CD4-positive, alpha-beta memory T cell (primary cell): ENCODE measurements at regions not wholly inside any gene's neighbourhood (a gene's known extent, or its start where the extent isn't known, plus 50 kb on each side); places are given as distances from the start of the nearest gene placed in this dataset.
"Not testable (repeated sequence)": the region's sequence is repeated elsewhere in the genome, so short reads cannot be mapped to it uniquely, and the experiment has no call there.

Experiments
- CTCF ChIA-PET: fragments of 350-600 bp; sonication (Branson Sonifier 250); formaldehyde crosslinking; loops from one replicate; lab custom pipeline; 2021; ENCODE audit warnings: inconsistent platforms; ENCODE audit not compliant: partially characterized antibody; lab: Charles Lee
- POLR2A ChIA-PET: fragments of 350-600 bp; sonication (Branson Sonifier 250); formaldehyde crosslinking; loops from one replicate; lab custom pipeline; 2021; ENCODE audit not compliant: partially characterized antibody; lab: Charles Lee
- DNase-seq, 5 donors: peaks; one replicate each; pipeline versions ENCODE4 v3.0.0 to v3.0.0-alpha.2; 2020 to 2022; ENCODE audit warnings: mixed read lengths in 1 of 5
- H3K27ac ChIP-seq: one replicate; pipeline ENCODE4 v1.7.0; 2013; ENCODE audit warnings: low read depth, low read length
- H3K27me3 ChIP-seq: 2 replicates; pipeline ENCODE4 v1.7.0; 2013; ENCODE audit warnings: mild to moderate bottlenecking, low read length, moderate library complexity; ENCODE audit not compliant: insufficient read depth
- H3K36me3 ChIP-seq: 2 replicates; pipeline ENCODE4 v1.7.0; 2013; ENCODE audit warnings: mild to moderate bottlenecking, low read length, moderate library complexity; ENCODE audit not compliant: insufficient read depth
- H3K4me1 ChIP-seq: 2 replicates; pipeline ENCODE4 v1.7.0; 2013; ENCODE audit warnings: mild to moderate bottlenecking, low read length, moderate library complexity; ENCODE audit not compliant: insufficient read depth
- H3K4me3 ChIP-seq, 2 donors: one replicate each; pipeline ENCODE4 v1.7.0; 2013; ENCODE audit warnings: low read length in 2 of 2, mild to moderate bottlenecking in 1 of 2
- H3K9me3 ChIP-seq, 2 donors: one replicate each; pipeline ENCODE4 v1.7.0; 2013; ENCODE audit warnings: low read length in 2 of 2, control low read depth in 1 of 2; ENCODE audit not compliant: control insufficient read depth in 1 of 2
- H3K27ac Mint-ChIP-seq, 7 donors: one replicate each; pipeline ENCODE4 v1.8.0; 2020 to 2021; ENCODE audit warnings: mixed read lengths in 7 of 7, mild to moderate bottlenecking in 6 of 7, inconsistent platforms in 3 of 7, moderate library complexity in 3 of 7
- H3K27me3 Mint-ChIP-seq, 2 donors: one replicate each; pipeline ENCODE4 v1.8.0; 2020 to 2021; ENCODE audit warnings: mixed read lengths in 2 of 2
- H3K36me3 Mint-ChIP-seq, 2 donors: one replicate each; pipeline ENCODE4 v1.8.0; 2020 to 2021; ENCODE audit warnings: mixed read lengths in 2 of 2, inconsistent platforms in 1 of 2, mild to moderate bottlenecking in 1 of 2
- H3K4me1 Mint-ChIP-seq, 4 donors: one replicate each; pipeline ENCODE4 v1.8.0; 2020 to 2021; ENCODE audit warnings: mixed read lengths in 4 of 4, mild to moderate bottlenecking in 1 of 4
- H3K4me3 Mint-ChIP-seq, 8 donors: one replicate each; pipeline ENCODE4 v1.8.0; 2020 to 2021; ENCODE audit warnings: mixed read lengths in 8 of 8, mild to moderate bottlenecking in 7 of 8, moderate library complexity in 6 of 8, inconsistent platforms in 3 of 8
- H3K9me3 Mint-ChIP-seq, 8 donors: one replicate each; pipeline ENCODE4 v1.8.0; 2020 to 2021; ENCODE audit warnings: mixed read lengths in 8 of 8, mild to moderate bottlenecking in 5 of 8, inconsistent platforms in 3 of 8, moderate library complexity in 1 of 8
- intact Hi-C: fragments of 100-400 bp; cut with micrococcal nuclease; formaldehyde crosslinking; loops from one replicate; pipeline ENCODE4 v1.15.1; 2023

- Mint-ChIP-seq H3K9me3 (peaks cover 0 to 5% (median 0%) of the 10 kb centered on the region in 8 donors), H3K27ac (no peak overlapping the region), H3K36me3 (no peaks in the 10 kb centered on the region), H3K4me1 (no peaks in the 10 kb centered on the region), H3K4me3 (no peak overlapping the region), H3K27me3 (peaks cover 6 to 14% of the 10 kb centered on the region in 2 donors)
- Histone ChIP-seq H3K9me3 (no peaks in the 10 kb centered on the region), H3K27me3 (no peaks in the 10 kb centered on the region), H3K36me3 (no peaks in the 10 kb centered on the region), H3K4me3 (no peak overlapping the region), H3K27ac (no peak overlapping the region), H3K4me1 (no peaks in the 10 kb centered on the region)
- POLR2A ChIA-PET: no interaction called here
- CTCF ChIA-PET: interaction anchor here (0.6 kb wide), 1 partner anchor 303 kb away, joined by 3 read pairs; no protein-coding TSS in a partner anchor
- DNase-seq: no peak
- intact Hi-C loops: no loop called here
Measured at GRCh38 chr17:14732211-14732610, 431.3 kb downstream of the HS3ST3B1 start.

DNA sequence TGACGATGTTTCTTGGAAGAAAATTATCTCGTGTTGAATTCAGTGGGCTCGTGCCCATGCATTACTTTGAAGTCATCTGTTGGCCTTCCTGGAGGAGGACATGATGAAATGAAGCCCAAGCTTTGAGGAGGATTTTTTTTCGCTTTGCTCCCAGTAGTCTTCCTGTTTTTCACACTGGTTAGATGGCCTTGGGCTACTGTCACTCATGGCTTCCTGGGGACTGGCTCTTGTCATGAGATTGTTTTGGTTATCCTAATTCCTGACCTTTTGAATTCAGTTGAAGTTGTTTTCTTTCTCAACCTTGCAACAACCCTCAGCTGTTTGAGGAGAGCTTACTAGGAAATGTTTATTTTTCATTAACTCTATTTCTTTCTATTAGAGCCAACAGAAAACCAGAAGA is 430.7 kb downstream of the HS3ST3B1 start:
- H3K27me3 Mint-ChIP-seq: peaks cover 6 to 11% of the 10 kb centered on the region in 2 donors
- H3K9me3 Mint-ChIP-seq: peaks cover 0 to 5% (median 0%) of the 10 kb centered on the region in 8 donors
- H3K36me3 ChIP-seq: no peaks in the 10 kb centered on the region
- ChIA-PET POLR2A (no interaction called here), CTCF (no interaction called here)
- no peak overlapping the region for H3K27ac ChIP-seq
- no peak overlapping the region for H3K27ac Mint-ChIP-seq
- H3K4me1 ChIP-seq: no peaks in the 10 kb centered on the region
- no peak overlapping the region for H3K4me3 ChIP-seq
- H3K9me3 ChIP-seq: no peaks in the 10 kb centered on the region
- H3K27me3 ChIP-seq: no peaks in the 10 kb centered on the region
- DNase-seq: no peak
- intact Hi-C loops: no loop called here
- no peaks in the 10 kb centered on the region for H3K4me1 Mint-ChIP-seq
- no peak overlapping the region for H3K4me3 Mint-ChIP-seq
- no peaks in the 10 kb centered on the region for H3K36me3 Mint-ChIP-seq

DNA sequence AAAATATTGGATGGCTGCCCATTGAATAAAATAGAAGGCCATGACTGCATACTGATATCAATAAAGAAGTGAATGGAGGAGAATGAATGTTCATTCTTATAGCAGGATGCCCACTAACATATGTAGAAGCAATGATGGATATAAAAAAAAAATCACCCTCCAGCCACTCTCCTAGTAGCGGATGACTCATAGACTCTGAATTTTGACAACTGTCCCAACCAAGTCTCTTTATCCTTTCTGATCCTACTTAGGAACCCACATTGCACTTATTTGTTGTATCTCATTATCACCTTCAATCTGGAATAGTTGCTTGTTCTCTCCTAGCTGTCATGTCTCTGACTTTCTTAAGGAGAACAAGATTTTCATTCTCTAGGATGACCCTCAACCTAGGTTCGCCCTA is 429.9 kb downstream of the HS3ST3B1 start:
- DNase-seq: no peak
- Mint-ChIP-seq H3K36me3 (no peaks in the 10 kb centered on the region), H3K27me3 (peaks cover 6 to 9% of the 10 kb centered on the region in 2 donors), H3K9me3 (peaks cover 0 to 5% (median 0%) of the 10 kb centered on the region in 8 donors), H3K4me3 (no peak overlapping the region), H3K4me1 (no peaks in the 10 kb centered on the region), H3K27ac (no peak overlapping the region)
- H3K4me3 ChIP-seq: no peak overlapping the region
- H3K36me3 ChIP-seq: no peaks in the 10 kb centered on the region
- no peak overlapping the region for H3K27ac ChIP-seq
- no peaks in the 10 kb centered on the region for H3K27me3 ChIP-seq
- ChIA-PET POLR2A (no interaction called here), CTCF (no interaction called here)
- H3K9me3 ChIP-seq: no peaks in the 10 kb centered on the region
- intact Hi-C loops: no loop called here
- no peaks in the 10 kb centered on the region for H3K4me1 ChIP-seq

GRCh38 chr17:14725729-14726128 is 424.8 kb downstream of the HS3ST3B1 start:
- intact Hi-C loops: no loop called here
- POLR2A ChIA-PET: no interaction called here
- H3K27me3 Mint-ChIP-seq: peaks cover 0 to 3% of the 10 kb centered on the region in 2 donors

GRCh38 chr17:14724770-14725169 is 423.9 kb downstream of the HS3ST3B1 start:
- peaks cover 0 to 2% of the 10 kb centered on the region in 2 donors for H3K27me3 Mint-ChIP-seq
- CTCF ChIA-PET: no interaction called here

More at GRCh38 chr17:14725729-14726128, 424.8 kb downstream of the HS3ST3B1 start:
- no peak overlapping the region for H3K27ac ChIP-seq
- H3K4me1 ChIP-seq: no peaks in the 10 kb centered on the region
- H3K4me1 Mint-ChIP-seq: no peaks in the 10 kb centered on the region
- CTCF ChIA-PET: no interaction called here
- H3K36me3 Mint-ChIP-seq: no peaks in the 10 kb centered on the region
- H3K4me3 Mint-ChIP-seq: no peak overlapping the region
- H3K36me3 ChIP-seq: no peaks in the 10 kb centered on the region
- peaks cover 0 to 7% (median 1%) of the 10 kb centered on the region in 8 donors for H3K9me3 Mint-ChIP-seq
- no peak overlapping the region for H3K27ac Mint-ChIP-seq
- H3K27me3 ChIP-seq: no peaks in the 10 kb centered on the region
- no peaks in the 10 kb centered on the region for H3K9me3 ChIP-seq
- no peak overlapping the region for H3K4me3 ChIP-seq
- DNase-seq: no peak

GRCh38 chr17:14723349-14723748 is 422.5 kb downstream of the HS3ST3B1 start:
- H3K36me3 ChIP-seq, H3K36me3 Mint-ChIP-seq, H3K4me1 ChIP-seq, CTCF ChIA-PET, H3K4me1 Mint-ChIP-seq, H3K4me3 Mint-ChIP-seq, H3K27me3 ChIP-seq, H3K9me3 ChIP-seq, H3K27me3 Mint-ChIP-seq, intact Hi-C loops, H3K27ac ChIP-seq, DNase-seq, POLR2A ChIA-PET, H3K4me3 ChIP-seq, H3K27ac Mint-ChIP-seq: not testable (repeated sequence)
- peaks cover 0 to 13% (median 1%) of the 10 kb centered on the region in 8 donors for H3K9me3 Mint-ChIP-seq

More at GRCh38 chr17:14724770-14725169, 423.9 kb downstream of the HS3ST3B1 start:
- intact Hi-C loops: no loop called here
- Mint-ChIP-seq H3K9me3 (peaks cover 0 to 9% (median 2%) of the 10 kb centered on the region in 8 donors), H3K27ac (no peak overlapping the region), H3K4me3 (no peak overlapping the region), H3K4me1 (no peaks in the 10 kb centered on the region), H3K36me3 (no peaks in the 10 kb centered on the region)
- Histone ChIP-seq H3K36me3 (no peaks in the 10 kb centered on the region), H3K4me3 (no peak overlapping the region), H3K9me3 (no peaks in the 10 kb centered on the region), H3K27me3 (no peaks in the 10 kb centered on the region), H3K27ac (no peak overlapping the region), H3K4me1 (no peaks in the 10 kb centered on the region)
- POLR2A ChIA-PET: no interaction called here
- DNase-seq: no peak

GRCh38 chr17:14719942-14720341 is 419.1 kb downstream of the HS3ST3B1 start:
- H3K36me3 Mint-ChIP-seq: no peaks in the 10 kb centered on the region
- ChIA-PET POLR2A (no interaction called here), CTCF (no interaction called here)
- H3K4me3 Mint-ChIP-seq: no peak overlapping the region
- H3K36me3 ChIP-seq: no peaks in the 10 kb centered on the region
- no peaks in the 10 kb centered on the region for H3K9me3 ChIP-seq
- no peak overlapping the region for H3K4me3 ChIP-seq
- H3K4me1 ChIP-seq: no peaks in the 10 kb centered on the region
- no peaks in the 10 kb centered on the region for H3K27me3 ChIP-seq
- H3K9me3 Mint-ChIP-seq: peaks cover 0 to 13% (median 2%) of the 10 kb centered on the region in 8 donors
- no peak overlapping the region for H3K27ac Mint-ChIP-seq
- peaks cover 10 to 19% of the 10 kb centered on the region in 2 donors for H3K27me3 Mint-ChIP-seq
- intact Hi-C loops: no loop called here
- no peak for DNase-seq
- H3K4me1 Mint-ChIP-seq: no peaks in the 10 kb centered on the region
- no peak overlapping the region for H3K27ac ChIP-seq

DNA sequence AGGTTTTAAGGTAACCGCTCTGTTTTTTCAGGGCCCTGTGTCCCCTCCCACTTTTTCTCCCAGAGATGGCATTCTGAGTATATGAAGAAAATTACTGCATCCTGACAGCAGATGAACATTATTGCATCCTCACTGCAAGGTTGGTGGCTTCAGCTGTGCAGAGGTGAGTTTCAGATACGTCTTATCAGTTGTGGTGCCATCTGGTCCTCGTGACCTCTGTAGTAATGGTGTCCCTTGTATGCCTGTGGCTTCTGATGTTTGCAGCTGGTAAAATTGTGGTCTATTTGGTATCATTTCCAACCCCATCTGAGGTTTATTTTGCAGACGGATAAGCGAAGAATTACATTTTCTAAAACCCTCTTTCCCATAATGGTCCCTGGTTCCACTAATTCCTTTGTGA is 417.0 kb downstream of the HS3ST3B1 start:
- Histone ChIP-seq H3K9me3 (no peaks in the 10 kb centered on the region), H3K27ac (no peak overlapping the region), H3K27me3 (no peaks in the 10 kb centered on the region), H3K4me3 (no peak overlapping the region), H3K36me3 (no peaks in the 10 kb centered on the region), H3K4me1 (no peaks in the 10 kb centered on the region)
- CTCF ChIA-PET: no interaction called here
- Mint-ChIP-seq H3K4me1 (no peaks in the 10 kb centered on the region), H3K27me3 (peaks cover 14 to 19% of the 10 kb centered on the region in 2 donors), H3K36me3 (no peaks in the 10 kb centered on the region), H3K9me3 (peaks cover 0 to 13% (median 2%) of the 10 kb centered on the region in 8 donors), H3K27ac (no peak overlapping the region), H3K4me3 (no peak overlapping the region)
- DNase-seq: no peak
- intact Hi-C loops: no loop called here
- POLR2A ChIA-PET: no interaction called here
